Choroid plexus epithelial cell (primary cell): ENCODE measurements at regions not wholly inside any gene's neighbourhood (a gene's known extent, or its start where the extent isn't known, plus 50 kb on each side); places are given as distances from the start of the nearest gene placed in this dataset.

Experiments
- DNase-seq: peaks from one replicate; pipeline ENCODE4 v3.0.0-alpha.2; 2010; ENCODE audit warnings: low read depth
- H3K4me3 ChIP-seq: 2 replicates; pipeline ENCODE4 v1.5.1; 2011; ENCODE audit warnings: low read depth, mild to moderate bottlenecking, control low read depth, low read length, moderate library complexity
- CTCF ChIP-seq: conservative IDR thresholded peaks from 2 replicates; pipeline ENCODE4 v1.5.1; 2011; ENCODE audit warnings: low read depth, mild to moderate bottlenecking, control low read depth, inconsistent platforms, low read length, moderate library complexity

- no peak for TF ChIP-seq CTCF
- no peak overlapping the region for H3K4me3 ChIP-seq
- DNase-seq, result no peak
Measured at GRCh38 chr2:126785236-126785635, 113.5 kb upstream of the TEX51 start.

- TF ChIP-seq CTCF, result no peak
- H3K4me3 ChIP-seq, result no peak overlapping the region
- no peak for DNase-seq
Measured at GRCh38 chr2:126785862-126786261, 112.8 kb upstream of the TEX51 start.

GRCh38 chr2:126786765-126787164, 111.9 kb upstream of the TEX51 start:
- H3K4me3 ChIP-seq, result no peak overlapping the region
- DNase-seq, result no peak
- TF ChIP-seq CTCF, result no peak

GRCh38 chr2:126787289-126787688, 111.4 kb upstream of the TEX51 start:
- no peak for DNase-seq
- H3K4me3 ChIP-seq, result no peak overlapping the region
- no peak for TF ChIP-seq CTCF

GRCh38 chr2:126788113-126788512, 110.6 kb upstream of the TEX51 start:
- no peak for DNase-seq
- no peak for TF ChIP-seq CTCF
- no peak overlapping the region for H3K4me3 ChIP-seq

- H3K4me3 ChIP-seq, result no peak overlapping the region
- DNase-seq, result no peak
- TF ChIP-seq CTCF, result no peak
Measured at GRCh38 chr2:126788652-126789051, 110.0 kb upstream of the TEX51 start.

GRCh38 chr2:126790987-126791780, 107.5 kb upstream of the TEX51 start:
- DNase-seq, result no peak
- no peak for TF ChIP-seq CTCF
- H3K4me3 ChIP-seq, result no peak overlapping the region
